Natural killer cell (primary cell): ENCODE measurements at regions not wholly inside any gene's neighbourhood (a gene's known extent, or its start where the extent isn't known, plus 50 kb on each side); places are given as distances from the start of the nearest gene placed in this dataset.

Experiments used
- ATAC-seq, 3 donors: fragments of 150-1000 bp in 2 of 3; fragments of 200-7000 bp in 1 of 3; cut with Tn5 transposase; 1 replicate in 1 of 3; 2 replicates in 2 of 3; pipeline ENCODE4 v1.10.0; 2021; ENCODE audit warnings: mild to moderate bottlenecking in 2 of 3, moderate library complexity in 2 of 3
- DNase-seq, 2 donors: peaks; one replicate each; pipeline versions ENCODE4 v3.0.0 to v3.0.0-alpha.2; 2013 to 2021; ENCODE audit warnings: mixed read lengths in 1 of 2
- H3K27ac ChIP-seq: one replicate; pipeline ENCODE4 v1.5.1; 2013; ENCODE audit warnings: mild to moderate bottlenecking, low read length
- H3K27me3 ChIP-seq: one replicate; pipeline ENCODE4 v1.6.1; 2013; ENCODE audit warnings: low read length; ENCODE audit not compliant: control insufficient read depth, insufficient read depth
- H3K36me3 ChIP-seq: one replicate; pipeline ENCODE4 v1.6.1; 2013; ENCODE audit warnings: low read length; ENCODE audit not compliant: control insufficient read depth, insufficient read depth
- H3K4me1 ChIP-seq: one replicate; pipeline ENCODE4 v1.6.1; 2013; ENCODE audit warnings: low read length; ENCODE audit not compliant: control insufficient read depth, insufficient read depth
- H3K4me3 ChIP-seq: one replicate; pipeline ENCODE4 v1.5.1; 2013; ENCODE audit warnings: low read length
- H3K9me3 ChIP-seq: one replicate; pipeline ENCODE4 v1.6.1; 2013; ENCODE audit warnings: low read length; ENCODE audit not compliant: control insufficient read depth, insufficient read depth
- H3K27ac Mint-ChIP-seq, 2 donors: one replicate each; pipeline ENCODE4 v1.8.0; 2022; ENCODE audit warnings: mild to moderate bottlenecking in 2 of 2, mixed read lengths in 2 of 2, moderate library complexity in 1 of 2
- H3K27me3 Mint-ChIP-seq, 2 donors: one replicate each; pipeline ENCODE4 v1.8.0; 2022; ENCODE audit warnings: low read depth in 2 of 2, mixed read lengths in 2 of 2
- H3K36me3 Mint-ChIP-seq: one replicate; pipeline ENCODE4 v1.8.0; 2022; ENCODE audit warnings: mixed read lengths
- H3K4me1 Mint-ChIP-seq, 2 donors: one replicate each; pipeline ENCODE4 v1.8.0; 2022; ENCODE audit warnings: mixed read lengths in 2 of 2
- H3K4me3 Mint-ChIP-seq: one replicate; pipeline ENCODE4 v1.8.0; 2022; ENCODE audit warnings: mild to moderate bottlenecking, moderate library complexity, mixed read lengths
- H3K9me3 Mint-ChIP-seq, 2 donors: one replicate each; pipeline ENCODE4 v1.8.0; 2022; ENCODE audit warnings: mixed read lengths in 2 of 2
- CTCF ChIP-seq: fragments of 200-600 bp; IDR thresholded peaks from one replicate; pipeline ENCODE4 v1.8.0; 2022; ENCODE audit warnings: antibody characterized with exemption
- WGBS: methylation state at CpG from one replicate; pipeline ENCODE4 v1.1.7; 2013; ENCODE audit warnings: missing lambda C conversion rate; ENCODE audit not compliant: insufficient coverage; 5-methylcytosine and 5-hydroxymethylcytosine counted together
- intact Hi-C: fragments of 100-400 bp; cut with micrococcal nuclease; formaldehyde crosslinking; loops from one replicate; pipeline ENCODE4 v1.14.2; 2022

GRCh38 chr2:36174920-36175319 is 180.7 kb upstream of the CRIM1 start:
- Mint-ChIP-seq H3K4me1 (peaks cover 0 to 4% of the 10 kb centered on the region in 2 donors), H3K27me3 (no peaks in the 10 kb centered on the region), H3K36me3 (no peaks in the 10 kb centered on the region), H3K27ac (no peak overlapping the region), H3K4me3 (no peak overlapping the region), H3K9me3 (no peaks in the 10 kb centered on the region)
- ATAC-seq (no peak), DNase-seq (no peak)
- H3K9me3 ChIP-seq = no peaks in the 10 kb centered on the region
- H3K4me1 ChIP-seq = no peaks in the 10 kb centered on the region
- H3K27ac ChIP-seq = no peak overlapping the region
- intact Hi-C loops = no loop called here
- WGBS = 100% methylated on average over 1 of the region's 1 CpG
- no peak for TF ChIP-seq CTCF
- H3K4me3 ChIP-seq = no peak overlapping the region
- H3K36me3 ChIP-seq = no peaks in the 10 kb centered on the region
- H3K27me3 ChIP-seq = no peaks in the 10 kb centered on the region

- DNase-seq = no peak
- Mint-ChIP-seq H3K9me3 (no peaks in the 10 kb centered on the region), H3K27me3 (no peaks in the 10 kb centered on the region), H3K27ac (no peak overlapping the region), H3K4me1 (peaks cover 4 to 8% of the 10 kb centered on the region in 2 donors), H3K36me3 (no peaks in the 10 kb centered on the region), H3K4me3 (no peak overlapping the region)
- 90% methylated on average over 6 of the region's 6 CpGs for WGBS
- Histone ChIP-seq H3K27ac (no peak overlapping the region), H3K9me3 (no peaks in the 10 kb centered on the region), H3K4me3 (no peak overlapping the region), H3K27me3 (no peaks in the 10 kb centered on the region), H3K36me3 (no peaks in the 10 kb centered on the region), H3K4me1 (no peaks in the 10 kb centered on the region)
- TF ChIP-seq CTCF = no peak
- intact Hi-C loops = no loop called here
- no peak for ATAC-seq
Observed at GRCh38 chr2:36173760-36174404, 181.7 kb upstream of the CRIM1 start.

GRCh38 chr2:36172824-36173223 is 182.8 kb upstream of the CRIM1 start:
- no peak overlapping the region for H3K4me3 ChIP-seq
- no peaks in the 10 kb centered on the region for H3K9me3 Mint-ChIP-seq
- TF ChIP-seq CTCF = no peak
- intact Hi-C loops = no loop called here
- no peak for DNase-seq
- no peak overlapping the region for H3K27ac ChIP-seq
- H3K4me3 Mint-ChIP-seq = no peak overlapping the region
- no peaks in the 10 kb centered on the region for H3K36me3 ChIP-seq
- no peaks in the 10 kb centered on the region for H3K36me3 Mint-ChIP-seq
- peaks cover 4 to 8% of the 10 kb centered on the region in 2 donors for H3K4me1 Mint-ChIP-seq
- no peaks in the 10 kb centered on the region for H3K27me3 Mint-ChIP-seq
- no peaks in the 10 kb centered on the region for H3K9me3 ChIP-seq
- 91% methylated on average over 3 of the region's 5 CpGs for WGBS
- no peak for ATAC-seq
- H3K4me1 ChIP-seq = no peaks in the 10 kb centered on the region
- H3K27ac Mint-ChIP-seq = no peak overlapping the region
- H3K27me3 ChIP-seq = no peaks in the 10 kb centered on the region

GRCh38 chr2:36170805-36171204 is 184.8 kb upstream of the CRIM1 start:
- intact Hi-C loops = no loop called here
- no peaks in the 10 kb centered on the region for H3K9me3 ChIP-seq
- H3K4me3 ChIP-seq = no peak overlapping the region
- H3K36me3 Mint-ChIP-seq = no peaks in the 10 kb centered on the region
- TF ChIP-seq CTCF = no peak
- no peak overlapping the region for H3K27ac ChIP-seq
- 50% methylated on average over 2 of the region's 2 CpGs for WGBS
- H3K27me3 Mint-ChIP-seq = no peaks in the 10 kb centered on the region
- no peaks in the 10 kb centered on the region for H3K4me1 ChIP-seq
- no peaks in the 10 kb centered on the region for H3K27me3 ChIP-seq
- no peaks in the 10 kb centered on the region for H3K9me3 Mint-ChIP-seq
- ATAC-seq = no peak
- no peak overlapping the region for H3K27ac Mint-ChIP-seq
- H3K4me3 Mint-ChIP-seq = no peak overlapping the region
- peaks cover 4 to 8% of the 10 kb centered on the region in 2 donors for H3K4me1 Mint-ChIP-seq
- no peak for DNase-seq
- H3K36me3 ChIP-seq = no peaks in the 10 kb centered on the region
